Esophagus muscularis mucosa (tissue), 4 donors: ENCODE measurements at regions not wholly inside any gene's neighbourhood (a gene's known extent, or its start where the extent isn't known, plus 50 kb on each side); places are given as distances from the start of the nearest gene placed in this dataset.

ENCODE experiments used
- CTCF ChIP-seq, 3 experiments: fragments of 200-600 bp in 2 of 3; fragments of 450-650 bp in 1 of 3; sonication (generic) in 2 of 3; IDR thresholded peaks; one replicate each; pipeline ENCODE4 v1.5.1; 2017 to 2019; ENCODE audit warnings: antibody characterized with exemption in 3 of 3, mild to moderate bottlenecking in 2 of 3, moderate library complexity in 1 of 3
- EP300 ChIP-seq: sonication (generic); formaldehyde crosslinking; IDR thresholded peaks from one replicate; pipeline ENCODE4 v1.6.1; 2017; ENCODE audit warnings: antibody characterized with exemption
- POLR2A ChIP-seq: fragments of 450-650 bp; IDR thresholded peaks from one replicate; pipeline ENCODE4 v1.6.1; 2017; ENCODE audit warnings: antibody characterized with exemption, moderate library complexity, mild to moderate bottlenecking, low read depth
- POLR2AphosphoS5 ChIP-seq, 2 donors: sonication (generic); formaldehyde crosslinking; IDR thresholded peaks; one replicate each; pipeline ENCODE4 v1.6.1; 2017; ENCODE audit warnings: antibody characterized with exemption in 2 of 2

- TF ChIP-seq CTCF (IDR thresholded peaks at IDR 0.05): no peak
- TF ChIP-seq POLR2AphosphoS5 (IDR thresholded peaks at IDR 0.05): no peak
- no peak for TF ChIP-seq POLR2A
- TF ChIP-seq EP300: no peak
These were observed 111.2 kb upstream of the KLHL29 start for GRCh38 chr2:23273786-23274185.
